H1 (cell line): ENCODE measurements at regions not wholly inside any gene's neighbourhood (a gene's known extent, or its start where the extent isn't known, plus 50 kb on each side); places are given as distances from the start of the nearest gene placed in this dataset.

Experiments
- CTCF ChIA-PET: fragments of 300-600 bp; sonication (Branson Sonifier 250); formaldehyde crosslinking; loops from one replicate; lab custom pipeline; 2021; ENCODE audit not compliant: partially characterized antibody; lab: Charles Lee
- POLR2A ChIA-PET: fragments of 300-600 bp; sonication (Branson Sonifier 250); formaldehyde crosslinking; loops from one replicate; lab custom pipeline; 2021; ENCODE audit warnings: inconsistent platforms; ENCODE audit not compliant: partially characterized antibody; lab: Charles Lee
- DNase-seq, 2 experiments: peaks; one replicate each; pipeline versions ENCODE4 v3.0.0 to v3.0.0-alpha.2; 2010 to 2022; ENCODE audit warnings: low spot score in 2 of 2, low read depth in 1 of 2, mixed read lengths in 1 of 2
- FAIRE-seq: peaks from 2 replicates; lab custom pipeline; 2011; peaks lifted over from hg19 to GRCh38; lab: Jason Lieb, UNC
- H2AFZ ChIP-seq: 2 replicates; pipeline ENCODE4 v1.8.1; 2012; ENCODE audit warnings: low read length, inconsistent platforms
- H2AK5ac ChIP-seq: 2 replicates; pipeline ENCODE4 v1.6.1; 2013; ENCODE audit warnings: low read depth, low read length
- H2BK120ac ChIP-seq: replicated peaks from 2 replicates; pipeline ENCODE3; 2013; ENCODE audit warnings: low read depth, low read length, inconsistent platforms
- H2BK12ac ChIP-seq: 2 replicates; pipeline ENCODE4 v1.6.1; 2013; ENCODE audit warnings: low read depth, low read length
- H2BK15ac ChIP-seq: 2 replicates; pipeline ENCODE4 v1.6.1; 2013; ENCODE audit warnings: low read length
- H2BK20ac ChIP-seq: 2 replicates; pipeline ENCODE4 v1.6.1; 2013; ENCODE audit warnings: low read length
- H2BK5ac ChIP-seq: 2 replicates; pipeline ENCODE4 v1.6.1; 2013; ENCODE audit warnings: low read depth, low read length
- H3K14ac ChIP-seq: 2 replicates; pipeline ENCODE4 v1.6.1; 2013; ENCODE audit warnings: inconsistent platforms; ENCODE audit not compliant: insufficient read length
- H3K18ac ChIP-seq: 2 replicates; pipeline ENCODE4 v1.6.1; 2013; ENCODE audit warnings: low read length; ENCODE audit errors: extremely low read depth
- H3K23ac ChIP-seq: 2 replicates; pipeline ENCODE4 v1.6.1; 2013; ENCODE audit warnings: inconsistent platforms; ENCODE audit not compliant: insufficient read length
- H3K23me2 ChIP-seq: 2 replicates; pipeline ENCODE4 v1.6.1; 2013; ENCODE audit warnings: low read depth, low read length
- H3K27ac ChIP-seq: 2 replicates; pipeline ENCODE4 v1.6.1; 2011; ENCODE audit warnings: low read depth, low read length, inconsistent platforms
- H3K27me3 ChIP-seq, 4 experiments: replicated peaks in 1 of 4; 1 replicate in 1 of 4; 2 replicates in 3 of 4; pipeline versions ENCODE4 v1.6.1 to v1.8.1; 2011 to 2013; ENCODE audit warnings: low read length in 3 of 4, mild to moderate bottlenecking in 3 of 4, inconsistent platforms in 2 of 4, mixed read lengths in 2 of 4, moderate library complexity in 1 of 4; ENCODE audit not compliant: control insufficient read depth in 3 of 4, insufficient read depth in 3 of 4; ENCODE audit errors: extremely low read depth in 1 of 4
- H3K36me3 ChIP-seq, 4 experiments: 2 replicates each; pipeline versions ENCODE4 v1.6.1 to v1.8.1; 2011 to 2013; ENCODE audit warnings: mild to moderate bottlenecking in 4 of 4, low read length in 3 of 4, moderate library complexity in 2 of 4, control low read depth in 1 of 4, inconsistent platforms in 1 of 4; ENCODE audit not compliant: insufficient read depth in 4 of 4, control insufficient read depth in 2 of 4
- H3K4ac ChIP-seq: replicated peaks from 2 replicates; pipeline ENCODE3; 2013; ENCODE audit warnings: low read length, low read depth, mixed read lengths, inconsistent platforms; ENCODE audit not compliant: insufficient read length
- H3K4me1 ChIP-seq, 4 experiments: replicated peaks in 1 of 4; 1 replicate in 1 of 4; 2 replicates in 3 of 4; pipeline versions ENCODE4 v1.6.1 to v1.8.1; 2011 to 2013; ENCODE audit warnings: low read length in 3 of 4, inconsistent platforms in 2 of 4, mixed read lengths in 1 of 4; ENCODE audit not compliant: insufficient read depth in 4 of 4, control insufficient read depth in 3 of 4
- H3K4me2 ChIP-seq, 2 experiments: 2 replicates each; pipeline versions ENCODE4 v1.6.1 to v1.8.1; 2011 to 2013; ENCODE audit warnings: low read depth in 2 of 2, low read length in 2 of 2, control low read depth in 1 of 2, inconsistent platforms in 1 of 2, mild to moderate bottlenecking in 1 of 2; ENCODE audit not compliant: insufficient read depth in 1 of 2
- H3K4me3 ChIP-seq, 4 experiments: fragments of 200-600, 300-600 bp in 1 of 4; sonication (generic), shearing (Covaris generic), sonication (Bioruptor Twin) in 1 of 4; 2 replicates each; pipeline versions ENCODE4 v1.5.1 to v1.8.1; 2011 to 2016; ENCODE audit warnings: low read length in 4 of 4, low read depth in 3 of 4, control low read depth in 2 of 4, inconsistent platforms in 2 of 4, mild to moderate bottlenecking in 2 of 4, mixed read lengths in 1 of 4, moderate library complexity in 1 of 4; ENCODE audit not compliant: insufficient read depth in 2 of 4; ENCODE audit errors: extremely low read depth in 1 of 4
- H3K56ac ChIP-seq: replicated peaks from 2 replicates; pipeline ENCODE3; 2013; ENCODE audit warnings: low read depth, mild to moderate bottlenecking, mixed read lengths, low read length, inconsistent platforms; ENCODE audit not compliant: insufficient read length
- H3K79me1 ChIP-seq: 2 replicates; pipeline ENCODE4 v1.6.1; 2013; ENCODE audit warnings: low read depth, low read length, control low read depth
- H3K79me2 ChIP-seq, 2 experiments: 2 replicates each; pipeline versions ENCODE4 v1.6.1 to v1.8.1; 2012 to 2013; ENCODE audit warnings: low read length in 2 of 2, mild to moderate bottlenecking in 2 of 2, inconsistent platforms in 1 of 2; ENCODE audit not compliant: insufficient read depth in 2 of 2, control insufficient read depth in 1 of 2
- H3K9ac ChIP-seq, 4 experiments: replicated peaks in 1 of 4; 1 replicate in 1 of 4; 2 replicates in 3 of 4; pipeline versions ENCODE4 v1.6.1 to v1.8.1; 2011 to 2013; ENCODE audit warnings: low read depth in 3 of 4, low read length in 3 of 4, control low read depth in 2 of 4, mild to moderate bottlenecking in 2 of 4, moderate library complexity in 2 of 4, inconsistent platforms in 1 of 4; ENCODE audit errors: extremely low read depth in 1 of 4
- H3K9me3 ChIP-seq, 2 experiments: 2 replicates each; pipeline versions ENCODE4 v1.6.1 to v1.8.1; 2012 to 2013; ENCODE audit warnings: mild to moderate bottlenecking in 2 of 2, moderate library complexity in 2 of 2, control low read depth in 1 of 2, inconsistent platforms in 1 of 2, low read depth in 1 of 2, low read length in 1 of 2, mixed read lengths in 1 of 2; ENCODE audit not compliant: insufficient read depth in 2 of 2
- H4K20me1 ChIP-seq, 2 experiments: replicated peaks in 1 of 2; 2 replicates each; pipeline versions ENCODE3 to v1.8.1; 2011 to 2013; ENCODE audit warnings: inconsistent platforms in 2 of 2, low read length in 2 of 2, mild to moderate bottlenecking in 1 of 2; ENCODE audit not compliant: insufficient read depth in 2 of 2, control insufficient read depth in 1 of 2
- H4K5ac ChIP-seq: 2 replicates; pipeline ENCODE4 v1.6.1; 2013; ENCODE audit warnings: low read length, low read depth, mixed read lengths, inconsistent platforms; ENCODE audit not compliant: insufficient read length
- H4K8ac ChIP-seq: 2 replicates; pipeline ENCODE4 v1.8.0; 2013; ENCODE audit warnings: mild to moderate bottlenecking, moderate library complexity, low read length, inconsistent platforms; ENCODE audit not compliant: insufficient read depth; ENCODE audit errors: extremely low read depth
- H4K91ac ChIP-seq: replicated peaks from 2 replicates; pipeline ENCODE3; 2013; ENCODE audit warnings: low read length, mixed read lengths, inconsistent platforms; ENCODE audit not compliant: insufficient read length
- EZH2 ChIP-seq: fragments of 200-600 bp; sonication (generic); IDR thresholded peaks from 2 replicates; pipeline ENCODE4 v1.7.1; 2012; ENCODE audit warnings: low read depth, mild to moderate bottlenecking, moderate library complexity, low read length, inconsistent platforms; ENCODE audit not compliant: severe bottlenecking
- GTF2F1 ChIP-seq: IDR thresholded peaks from 2 replicates; pipeline ENCODE4 v1.6.1; 2012; ENCODE audit warnings: low read depth, low read length, improper control_type of control experiment, borderline replicate concordance
- NANOG ChIP-seq: IDR thresholded peaks from 2 replicates; pipeline ENCODE4 v1.6.1; 2011; ENCODE audit warnings: low read length, low read depth, mild to moderate bottlenecking, inconsistent platforms; ENCODE audit not compliant: insufficient read depth, poor library complexity, severe bottlenecking
- POU5F1 ChIP-seq: IDR thresholded peaks from 2 replicates; pipeline ENCODE4 v1.6.1; 2011; ENCODE audit warnings: low read depth, mild to moderate bottlenecking, low read length, moderate library complexity
- TEAD4 ChIP-seq: IDR thresholded peaks from 2 replicates; pipeline ENCODE4 v1.6.1; 2012; ENCODE audit warnings: low read depth, low read length, inconsistent platforms, mixed read lengths
- USF2 ChIP-seq: IDR thresholded peaks from 2 replicates; pipeline ENCODE4 v1.6.1; 2011; ENCODE audit warnings: low read length, improper control_type of control experiment
- WGBS, 2 experiments: shearing (Covaris generic) in 1 of 2; methylation state at CpG; one replicate each; pipeline versions ENCODE4 v1.1.6 to v1.1.7; 2013 to 2015; ENCODE audit warnings: low lambda C conversion rate in 2 of 2, mixed read lengths in 2 of 2, inconsistent platforms in 1 of 2, low coverage in 1 of 2, missing lambda C conversion rate in 1 of 2; ENCODE audit not compliant: insufficient replicate concordance in 2 of 2, insufficient coverage in 1 of 2, insufficient read length in 1 of 2; ENCODE audit errors: extremely low coverage in 1 of 2, missing lambda C conversion rate in 1 of 2; 5-methylcytosine and 5-hydroxymethylcytosine counted together
- TF ChIP-seq, protein P1 (sequence below), 3 experiments: IDR thresholded peaks; 1 replicate in 2 of 3; 2 replicates in 1 of 3; pipeline versions ENCODE4 v1.5.1 to v1.6.1; 2011; ENCODE audit warnings: low read length in 3 of 3, mild to moderate bottlenecking in 3 of 3, inconsistent platforms in 2 of 3, low read depth in 1 of 3, moderate library complexity in 1 of 3; ENCODE audit not compliant: insufficient read depth in 1 of 3; ENCODE audit errors: control extremely low read depth in 1 of 3

DNA sequence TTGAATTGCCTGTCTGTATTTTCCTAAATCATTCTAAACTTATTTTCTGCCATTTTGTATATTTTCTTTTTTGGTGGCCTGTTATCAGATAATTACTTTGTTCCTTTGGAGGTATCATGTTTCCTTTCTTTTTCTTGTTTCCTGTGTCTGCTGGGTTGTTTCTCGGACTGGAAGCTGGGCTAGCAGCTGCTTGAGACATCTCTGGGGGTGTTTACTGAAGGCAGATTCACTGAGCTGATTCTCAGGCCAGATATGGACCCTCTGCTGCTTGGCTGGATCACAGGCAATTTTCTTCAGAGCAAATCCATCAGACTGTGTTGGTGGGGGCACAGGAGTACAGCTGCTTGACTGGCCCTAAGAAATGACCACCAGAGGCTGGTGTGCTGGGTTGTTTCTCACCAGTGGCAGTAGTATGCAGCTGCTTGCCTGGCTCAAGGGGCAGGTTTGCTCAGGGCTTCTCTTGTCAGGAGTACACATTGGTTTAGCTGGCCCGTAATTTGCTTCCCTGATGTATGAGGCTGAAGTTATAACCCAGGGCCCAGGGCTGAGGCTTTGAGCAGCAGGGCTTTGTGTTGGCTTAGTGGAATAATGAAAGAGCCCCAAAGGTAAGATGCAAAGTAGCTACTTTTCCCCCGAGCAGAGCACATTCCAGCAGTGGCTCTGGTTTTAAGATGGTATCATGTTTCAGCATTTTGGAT is 680.6 kb downstream of the TECRL start:
- H4K20me1 ChIP-seq: no peaks in the 10 kb centered on the region
- H2AK5ac ChIP-seq: no peak overlapping the region
- ChIA-PET CTCF (interaction anchor here (0.7 to 1.2 kb wide), 4 partner anchors 9 to 154 kb away, joined by 3 to 4 read pairs (median 3); no protein-coding TSS in a partner anchor), POLR2A (interaction anchor here (0.6 kb wide), 1 partner anchor 108 kb away, joined by 3 read pairs; no protein-coding TSS in a partner anchor)
- H3K23ac ChIP-seq: no peak overlapping the region
- H3K4me2 ChIP-seq: peak overlapping the region; percentile 26 to 35; a peak in 3 of 4 replicates
- no peak overlapping the region; the same call in 1 of the 2 replicates for H3K18ac ChIP-seq
- H2BK5ac ChIP-seq: 0 out of 2 replicates have a peak overlapping the region, but pooled peaks have one; percentile 69
- H2BK20ac ChIP-seq: 0 out of 2 replicates have a peak overlapping the region, but pooled peaks have one; percentile 80
- no peak overlapping the region; a peak in 1 of 8 replicates for H3K4me3 ChIP-seq
- no peaks in the 10 kb centered on the region for H3K23me2 ChIP-seq
- no peak overlapping the region for H4K91ac ChIP-seq
- H4K5ac ChIP-seq: peak overlapping the region; percentile 9
- peak overlapping the region; percentile 23 for H3K4ac ChIP-seq
- peak; percentile 13 for FAIRE-seq
- no peak overlapping the region for H2BK15ac ChIP-seq
- no peaks in the 10 kb centered on the region for H3K79me2 ChIP-seq
- H3K36me3 ChIP-seq: no peaks in the 10 kb centered on the region
- 72% methylated on average over 3 of the region's 3 CpGs; no CpG with 5 or more reads in 1 of the 2 experiments for WGBS, 2 experiments
- H3K56ac ChIP-seq: no peak overlapping the region
- H2BK12ac ChIP-seq: peak overlapping the region; percentile 55; the same call in 1 of the 2 replicates
- no peaks in the 10 kb centered on the region for H3K79me1 ChIP-seq
- H3K14ac ChIP-seq: no peak overlapping the region
- H3K9me3 ChIP-seq: no peaks in the 10 kb centered on the region
- no peak overlapping the region for H3K9ac ChIP-seq
- peak overlapping the region; percentile 98 for H2AFZ ChIP-seq
- H3K27ac ChIP-seq: no peak overlapping the region
- peak overlapping the region; percentile 83 for H2BK120ac ChIP-seq
- H3K4me1 ChIP-seq: peaks cover 0 to 3% (median 2%) of the 10 kb centered on the region in 4 experiments; a peak in 4 of 7 replicates
- peak overlapping the region; percentile 48; the same call in 1 of the 2 replicates for H4K8ac ChIP-seq
- peak in 1 of 2 experiments; percentile 48 for DNase-seq
- no peaks in the 10 kb centered on the region for H3K27me3 ChIP-seq
- no peak for TF ChIP-seq USF2
- TF ChIP-seq GTF2F1: no peak
- TF ChIP-seq POU5F1: no peak
- no peak for TF ChIP-seq NANOG
- no peak for TF ChIP-seq EZH2
- TF ChIP-seq, protein P1, sequence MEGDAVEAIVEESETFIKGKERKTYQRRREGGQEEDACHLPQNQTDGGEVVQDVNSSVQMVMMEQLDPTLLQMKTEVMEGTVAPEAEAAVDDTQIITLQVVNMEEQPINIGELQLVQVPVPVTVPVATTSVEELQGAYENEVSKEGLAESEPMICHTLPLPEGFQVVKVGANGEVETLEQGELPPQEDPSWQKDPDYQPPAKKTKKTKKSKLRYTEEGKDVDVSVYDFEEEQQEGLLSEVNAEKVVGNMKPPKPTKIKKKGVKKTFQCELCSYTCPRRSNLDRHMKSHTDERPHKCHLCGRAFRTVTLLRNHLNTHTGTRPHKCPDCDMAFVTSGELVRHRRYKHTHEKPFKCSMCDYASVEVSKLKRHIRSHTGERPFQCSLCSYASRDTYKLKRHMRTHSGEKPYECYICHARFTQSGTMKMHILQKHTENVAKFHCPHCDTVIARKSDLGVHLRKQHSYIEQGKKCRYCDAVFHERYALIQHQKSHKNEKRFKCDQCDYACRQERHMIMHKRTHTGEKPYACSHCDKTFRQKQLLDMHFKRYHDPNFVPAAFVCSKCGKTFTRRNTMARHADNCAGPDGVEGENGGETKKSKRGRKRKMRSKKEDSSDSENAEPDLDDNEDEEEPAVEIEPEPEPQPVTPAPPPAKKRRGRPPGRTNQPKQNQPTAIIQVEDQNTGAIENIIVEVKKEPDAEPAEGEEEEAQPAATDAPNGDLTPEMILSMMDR (IDR thresholded peaks at IDR 0.05; ENCODE audit: control extremely low read depth in 1 of 3, insufficient read depth in 1 of 3, low read depth in 1 of 3, low read length in 3 of 3): peak in 2 of 3 experiments; percentile 12 to 17; a peak in 2 of 4 replicates
- peak; percentile 65 for TF ChIP-seq TEAD4
